ENCODE measurements at regions not wholly inside any gene's neighbourhood (a gene's known extent, or its start where the extent isn't known, plus 50 kb on each side); places are given as distances from the start of the nearest gene placed in this dataset.

DNA sequence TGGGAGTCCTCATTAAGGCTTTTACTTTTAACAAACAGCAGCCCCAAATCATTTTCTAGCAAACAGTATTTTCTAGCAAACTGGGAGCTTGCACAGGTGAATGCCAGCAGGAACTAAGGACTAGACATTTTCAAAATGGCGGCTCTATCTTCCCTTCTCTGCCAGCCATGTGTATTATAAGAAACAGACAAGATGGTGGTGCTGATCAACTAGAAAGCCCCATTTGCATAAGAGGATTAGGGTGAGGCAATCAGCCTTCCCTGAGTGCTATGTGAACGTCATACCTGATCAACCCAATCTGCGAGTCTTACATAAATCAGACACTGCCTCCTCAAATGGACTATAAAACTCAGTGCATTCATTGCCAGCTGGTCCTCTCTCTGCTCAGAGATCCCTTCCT, 479.6 kb downstream of the IPMK start:
- DNase-seq (ENCODE audit: low read depth in 2 of 2): no peak

GRCh38 chr10:57786850-57787750, 480.6 kb downstream of the IPMK start:
- no peak for DNase-seq (ENCODE audit: low read depth in 2 of 2)

DNA sequence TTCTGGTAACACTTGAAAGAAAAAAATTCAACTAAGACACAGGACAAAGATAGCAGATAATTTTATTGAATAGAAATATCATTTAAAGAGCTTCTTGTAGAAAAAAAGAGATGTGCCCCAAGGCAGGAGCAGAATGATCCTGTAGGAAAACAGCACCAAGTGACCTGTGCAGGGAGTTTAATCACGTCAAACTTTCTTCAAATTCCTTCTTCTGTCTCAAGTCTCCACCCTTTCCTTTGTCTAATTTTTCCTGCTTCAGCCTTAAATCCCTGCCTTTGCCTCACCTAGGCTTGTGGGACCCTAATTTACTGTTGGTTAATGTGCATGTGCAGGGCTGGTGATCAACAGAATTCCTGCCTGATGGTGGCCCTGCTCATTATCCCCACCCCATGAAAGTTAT, 481.4 kb downstream of the IPMK start:
- DNase-seq (ENCODE audit: low read depth in 2 of 2): no peak

GRCh38 chr10:57785546-57785945, 482.1 kb downstream of the IPMK start:
- no peak for DNase-seq (ENCODE audit: low read depth in 2 of 2)

DNA sequence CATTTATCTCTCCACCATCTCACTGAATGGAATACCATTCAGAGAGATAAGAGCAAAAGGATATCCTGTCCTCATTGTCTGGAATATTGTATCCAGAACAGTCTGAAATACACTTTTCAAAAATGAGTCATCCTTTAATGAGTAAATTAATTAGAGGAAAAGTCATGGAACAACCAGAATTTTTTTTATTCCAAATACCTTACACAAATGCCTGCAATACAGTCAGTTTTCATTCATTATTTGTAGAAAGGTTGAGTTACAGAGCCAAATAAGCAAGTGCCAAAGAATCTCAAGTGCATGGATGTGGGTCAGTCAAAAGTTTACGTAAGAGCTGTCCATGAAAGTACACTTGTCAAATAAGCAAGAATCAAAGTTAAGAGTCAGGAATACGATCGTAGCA, 482.6 kb downstream of the IPMK start:
- DNase-seq (ENCODE audit: low read depth in 2 of 2): no peak

- no peak for DNase-seq (ENCODE audit: low read depth in 2 of 2)
Measured at GRCh38 chr10:57776688-57777432, 490.8 kb downstream of the IPMK start.

DNA sequence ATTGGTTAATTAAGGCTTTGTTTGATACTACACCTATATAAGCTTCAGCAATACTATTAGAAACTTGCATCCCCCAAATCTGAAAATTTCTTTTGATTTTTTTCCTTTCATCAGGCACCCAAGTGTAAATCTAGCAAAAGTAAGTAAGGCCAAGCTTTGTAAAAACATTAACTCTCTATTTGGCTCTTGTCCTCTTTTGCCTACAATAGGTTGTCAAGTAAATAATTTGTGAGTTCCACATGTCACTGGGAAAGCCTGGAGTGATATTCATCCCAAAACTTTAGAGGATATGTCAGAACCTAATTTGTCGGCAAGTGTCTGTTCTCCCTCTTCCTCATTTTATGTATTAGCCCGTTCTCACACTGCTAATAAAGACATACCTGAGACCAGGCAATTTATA, 492.4 kb downstream of the IPMK start:
- no peak for DNase-seq (ENCODE audit: low read depth in 2 of 2)

DNA sequence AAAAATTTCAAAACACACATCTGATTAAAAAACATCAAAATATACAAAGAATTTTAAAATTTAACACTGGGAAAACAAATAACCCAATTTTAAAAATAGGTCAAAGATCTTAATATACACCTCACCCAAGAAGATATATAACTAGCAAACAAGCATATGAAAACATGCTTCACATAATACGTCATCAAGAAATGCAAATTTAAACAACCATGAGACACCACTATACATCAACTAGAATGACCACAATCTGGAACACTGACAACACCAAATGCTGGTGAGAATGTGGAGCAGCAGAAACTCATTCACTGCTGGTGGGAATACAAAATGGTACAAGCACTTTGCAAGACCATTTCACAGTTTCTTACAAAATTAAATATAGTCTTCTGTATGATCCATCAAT, 498.4 kb downstream of the IPMK start:
- DNase-seq (ENCODE audit: low read depth in 2 of 2): no peak

GRCh38 chr10:57759777-57760176, 507.9 kb downstream of the IPMK start:
- no peak for DNase-seq (ENCODE audit: low read depth in 2 of 2)

DNA sequence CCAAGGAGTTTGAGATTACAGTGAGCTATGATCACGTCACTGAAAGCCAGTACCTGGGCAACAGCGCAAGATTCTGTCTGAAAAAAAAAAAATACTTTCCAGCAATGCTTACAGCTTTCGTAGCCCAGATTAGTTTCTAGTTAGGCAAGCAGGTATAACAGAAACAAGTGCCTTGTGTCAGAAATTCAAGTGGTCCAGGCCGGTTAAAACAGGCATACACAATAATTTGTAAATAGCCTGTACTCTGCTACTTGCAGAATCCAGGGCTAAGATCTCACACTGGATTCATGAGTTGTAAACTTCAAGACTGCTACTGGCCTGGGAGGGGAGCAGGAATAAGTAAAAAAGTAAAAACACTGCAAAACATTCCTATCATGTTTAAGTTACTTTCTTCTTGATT, 512.9 kb downstream of the IPMK start:
- DNase-seq (ENCODE audit: low read depth in 2 of 2): no peak

DNA sequence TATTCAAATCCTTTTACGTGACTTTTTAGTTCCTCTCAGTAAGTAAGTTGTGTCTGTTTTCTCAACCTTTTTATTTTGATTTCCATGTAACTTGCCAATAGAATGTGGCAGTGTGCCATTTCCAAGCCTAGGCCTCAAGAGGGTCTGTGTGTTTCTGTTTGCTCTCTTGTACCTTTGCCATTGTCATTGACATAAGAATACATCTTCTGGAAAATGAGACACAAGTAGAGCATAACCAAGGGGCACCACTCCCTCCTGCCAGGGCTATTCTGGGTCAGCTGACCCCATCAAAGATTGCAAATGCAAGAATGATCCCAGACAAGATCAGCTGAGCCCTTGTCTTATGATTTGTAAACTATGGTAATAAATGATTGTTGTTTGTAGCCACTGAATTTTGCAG, 524.0 kb downstream of the IPMK start:
- no peak for DNase-seq (ENCODE audit: low read depth in 2 of 2)

GRCh38 chr10:57741751-57742150, 525.9 kb downstream of the IPMK start:
- no peak for DNase-seq (ENCODE audit: low read depth in 2 of 2)

DNA sequence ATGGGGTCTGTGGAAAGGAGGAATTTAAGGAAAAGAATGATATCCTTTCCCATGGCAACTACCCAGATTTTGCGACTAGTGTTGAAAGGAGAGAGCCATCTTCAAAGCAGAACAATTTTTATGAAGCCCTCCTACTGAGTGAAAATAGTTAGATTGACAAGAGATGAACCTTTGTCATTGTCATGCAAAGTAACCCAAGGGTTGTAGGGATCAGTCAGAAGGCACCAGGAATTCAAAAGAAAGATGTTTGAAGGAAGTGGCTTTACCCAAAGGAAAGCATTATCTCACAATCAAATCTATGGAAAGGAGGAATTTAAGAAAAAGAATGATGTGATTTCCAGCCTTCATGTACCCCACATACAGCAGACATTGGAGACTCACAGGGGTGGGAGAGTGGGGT, 544.4 kb downstream of the IPMK start:
- no peak for DNase-seq (ENCODE audit: low read depth in 2 of 2)

GRCh38 chr10:57716884-57717283, 550.8 kb downstream of the IPMK start:
- DNase-seq (ENCODE audit: low read depth in 2 of 2): no peak

DNA sequence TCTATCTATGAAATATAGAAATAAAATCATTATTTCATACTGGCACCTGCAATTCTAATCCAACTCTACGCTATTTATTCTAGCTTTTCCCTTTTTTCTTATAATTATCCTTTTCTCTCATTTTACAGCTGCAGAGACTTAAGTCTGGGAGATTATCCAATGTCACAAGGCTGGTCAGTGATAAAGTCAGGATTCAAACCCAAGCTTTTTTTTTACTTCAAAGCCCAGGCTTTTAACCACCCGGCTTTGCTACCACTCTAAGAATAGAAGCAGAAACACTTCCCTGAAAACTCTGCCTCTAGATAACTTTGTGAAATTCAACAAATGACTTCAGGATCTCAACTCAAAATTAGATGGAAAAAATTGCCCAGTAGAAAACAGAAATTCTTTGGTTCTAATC, 552.5 kb downstream of the IPMK start:
- no peak for DNase-seq (ENCODE audit: low read depth in 2 of 2)

DNA sequence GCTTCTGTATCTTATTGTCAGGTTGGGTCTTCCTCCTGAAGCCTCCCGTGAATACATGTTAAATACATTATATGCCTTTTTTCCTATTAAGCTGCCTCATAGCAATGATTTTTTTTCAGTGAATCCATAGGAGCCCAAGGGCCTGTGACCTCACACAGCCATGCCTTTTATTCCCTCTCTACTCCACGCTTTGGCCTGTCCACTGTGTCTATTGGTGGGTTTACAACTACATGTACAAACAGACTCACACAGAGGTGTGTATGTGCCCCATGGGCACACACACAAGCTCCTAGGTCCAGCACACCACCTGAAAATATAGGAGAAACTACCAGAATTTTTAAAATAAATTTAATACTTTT, 560.4 kb downstream of the IPMK start:
- DNase-seq (ENCODE audit: low read depth in 2 of 2): no peak

DNA sequence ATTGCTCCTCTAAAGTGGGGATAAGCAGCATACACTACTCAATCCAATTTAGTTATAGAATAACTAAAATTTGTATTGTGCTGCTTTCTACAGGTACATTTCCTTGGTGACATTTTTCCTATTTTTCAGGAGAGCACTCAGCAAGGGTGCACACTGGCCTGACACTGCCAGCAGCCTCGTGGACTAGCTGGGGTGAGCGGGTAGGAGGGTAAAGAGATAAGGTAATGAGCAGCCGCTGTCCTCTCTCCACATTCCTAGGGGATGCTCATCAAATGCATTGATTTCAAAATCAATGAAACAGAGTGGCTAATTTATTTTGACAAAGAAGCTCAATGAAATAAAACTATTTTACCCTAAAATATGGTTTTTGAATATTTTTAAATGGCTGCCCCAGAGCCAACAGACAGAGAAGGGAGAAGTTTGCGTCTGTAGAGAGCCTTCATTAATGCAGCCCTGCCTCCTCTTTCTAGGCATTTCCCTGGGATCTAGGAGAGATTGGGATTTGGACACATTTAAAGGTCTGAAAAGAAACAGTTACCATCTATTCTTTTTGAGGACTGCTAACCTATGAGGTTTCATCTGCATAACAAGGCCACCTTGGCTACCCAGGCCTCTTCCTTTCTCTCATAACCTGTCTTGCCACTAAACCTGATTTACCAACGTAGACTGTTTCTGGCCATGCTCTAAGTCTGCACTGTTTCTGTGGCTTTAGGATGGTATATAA, 561.0 kb downstream of the IPMK start:
- no peak for DNase-seq (ENCODE audit: low read depth in 2 of 2)

- DNase-seq (ENCODE audit: low read depth in 2 of 2): no peak
Measured at GRCh38 chr10:57706016-57706415, 561.7 kb downstream of the IPMK start.

GRCh38 chr10:57699944-57700343, 567.8 kb downstream of the IPMK start:
- DNase-seq (ENCODE audit: low read depth in 2 of 2): no peak

DNA sequence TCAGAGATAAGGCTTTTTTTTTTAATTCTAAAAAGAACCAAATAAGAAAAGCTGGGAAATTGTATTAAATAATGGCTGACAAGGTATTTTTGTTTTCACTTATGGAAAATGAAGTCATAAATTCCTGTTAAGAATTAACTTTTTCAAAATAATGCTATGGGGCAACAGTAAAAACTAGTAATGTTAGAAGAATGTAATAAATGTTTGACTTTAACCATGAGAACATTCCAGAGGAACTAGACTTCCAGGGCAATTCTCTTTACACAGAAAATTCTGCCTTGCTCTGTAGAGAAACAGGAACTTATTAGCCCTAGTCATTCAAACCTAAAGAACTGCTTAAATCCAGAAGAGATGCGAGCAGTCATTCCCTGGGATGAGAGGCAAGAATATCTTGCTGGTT, 571.1 kb downstream of the IPMK start:
- DNase-seq (ENCODE audit: low read depth in 2 of 2): no peak

- DNase-seq (ENCODE audit: low read depth in 2 of 2): no peak
Measured at GRCh38 chr10:57694956-57695608, 572.6 kb downstream of the IPMK start.
